Caco-2 (cell line): ENCODE measurements at regions not wholly inside any gene's neighbourhood (a gene's known extent, or its start where the extent isn't known, plus 50 kb on each side); places are given as distances from the start of the nearest gene placed in this dataset.

Experiments used
- BruUV-seq: library from RNA; stranded (reverse); fragments of 400-500 nt; replicated peaks from 2 replicates; lab custom pipeline; 2021; lab: Mats Ljungman, UMichigan
- CTCF ChIA-PET: fragments of 300-600 bp; sonication (Branson Sonifier 250); formaldehyde crosslinking; loops from one replicate; lab custom pipeline; 2022; ENCODE audit warnings: antibody characterized with exemption; lab: Charles Lee
- POLR2A ChIA-PET: fragments of 300-600 bp; sonication (Branson Sonifier 250); formaldehyde crosslinking; loops from one replicate; lab custom pipeline; 2022; ENCODE audit warnings: antibody characterized with exemption; lab: Charles Lee
- DNase-seq, 2 experiments: peaks; one replicate each; pipeline versions ENCODE4 v3.0.0 to v3.0.0-alpha.2; 2020 to 2022
- H3K27me3 ChIP-seq: replicated peaks from 2 replicates; pipeline ENCODE4 v1.6.0; 2011; ENCODE audit warnings: low read length; ENCODE audit not compliant: control insufficient read depth, insufficient read depth
- H3K36me3 ChIP-seq: 2 replicates; pipeline ENCODE4 v1.5.1; 2011; ENCODE audit warnings: low read length; ENCODE audit not compliant: control insufficient read depth, insufficient read depth
- H3K4me1 ChIP-seq: fragments of 250-450 bp; sonication (Bioruptor Pico); 2 replicates; pipeline ENCODE4 v1.5.1; 2020; ENCODE audit warnings: mild to moderate bottlenecking
- H3K4me3 ChIP-seq: 2 replicates; pipeline ENCODE4 v1.5.1; 2011; ENCODE audit warnings: low read depth, mild to moderate bottlenecking, control low read depth, low read length
- H3K9me3 ChIP-seq: fragments of 250-450 bp; sonication (Bioruptor Pico); 2 replicates; pipeline ENCODE4 v1.5.1; 2020; ENCODE audit warnings: mild to moderate bottlenecking, moderate library complexity
- H3K27ac Mint-ChIP-seq: one replicate; pipeline ENCODE4 v1.8.0; 2022; ENCODE audit warnings: mixed read lengths; ENCODE audit not compliant: unreplicated experiment
- H3K27me3 Mint-ChIP-seq: one replicate; pipeline ENCODE4 v1.8.0; 2022; ENCODE audit warnings: mixed read lengths; ENCODE audit not compliant: insufficient read depth, unreplicated experiment
- H3K36me3 Mint-ChIP-seq: one replicate; pipeline ENCODE4 v1.8.0; 2022; ENCODE audit warnings: mild to moderate bottlenecking, mixed read lengths; ENCODE audit not compliant: insufficient read depth, unreplicated experiment
- H3K4me1 Mint-ChIP-seq: one replicate; pipeline ENCODE4 v1.8.0; 2022; ENCODE audit warnings: low read depth, mixed read lengths; ENCODE audit not compliant: unreplicated experiment
- H3K4me3 Mint-ChIP-seq: one replicate; pipeline ENCODE4 v1.8.0; 2022; ENCODE audit warnings: mild to moderate bottlenecking, moderate library complexity, mixed read lengths; ENCODE audit not compliant: unreplicated experiment
- H3K9me3 Mint-ChIP-seq: one replicate; pipeline ENCODE4 v1.8.0; 2022; ENCODE audit warnings: mixed read lengths; ENCODE audit not compliant: unreplicated experiment
- intact Hi-C: fragments of 100-400 bp; cut with micrococcal nuclease; formaldehyde crosslinking; loops from one replicate; pipeline ENCODE4 v1.10.0; 2022; ENCODE audit not compliant: unreplicated experiment
- TF ChIP-seq, protein P1 (sequence below), 2 experiments: fragments of 200-600 bp in 1 of 2; IDR thresholded peaks; 1 replicate in 1 of 2; 2 replicates in 1 of 2; pipeline versions ENCODE4 v1.5.1 to v1.8.0; 2011 to 2022; ENCODE audit warnings: antibody characterized with exemption in 1 of 2, control low read depth in 1 of 2, inconsistent platforms in 1 of 2, low read depth in 1 of 2, low read length in 1 of 2, mild to moderate bottlenecking in 1 of 2, moderate library complexity in 1 of 2; ENCODE audit not compliant: insufficient read depth in 1 of 2, severe bottlenecking in 1 of 2, unreplicated experiment in 1 of 2

DNA sequence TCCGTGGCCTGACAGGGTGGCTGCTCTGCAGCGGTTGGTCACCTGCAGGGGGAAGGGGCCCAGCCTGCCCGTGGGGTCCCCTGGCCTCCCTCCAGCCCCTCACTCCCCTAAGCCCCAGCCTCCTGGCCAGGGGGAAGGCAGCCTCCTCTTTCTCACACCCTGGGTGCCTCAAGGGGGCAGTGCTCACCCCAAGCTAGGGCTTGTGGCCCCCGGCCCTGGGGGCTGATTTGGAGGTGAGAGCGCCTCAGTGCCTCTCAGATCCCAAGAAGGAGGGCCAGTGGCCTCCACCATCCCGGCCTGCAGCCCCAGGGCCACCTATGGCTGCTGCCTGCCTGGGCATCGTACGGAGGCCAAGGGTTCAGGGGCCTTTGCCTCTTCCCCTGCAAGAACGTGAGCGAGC is 66.4 kb upstream of the TTC34 start:
- H3K9me3 ChIP-seq, result no peaks in the 10 kb centered on the region

DNA sequence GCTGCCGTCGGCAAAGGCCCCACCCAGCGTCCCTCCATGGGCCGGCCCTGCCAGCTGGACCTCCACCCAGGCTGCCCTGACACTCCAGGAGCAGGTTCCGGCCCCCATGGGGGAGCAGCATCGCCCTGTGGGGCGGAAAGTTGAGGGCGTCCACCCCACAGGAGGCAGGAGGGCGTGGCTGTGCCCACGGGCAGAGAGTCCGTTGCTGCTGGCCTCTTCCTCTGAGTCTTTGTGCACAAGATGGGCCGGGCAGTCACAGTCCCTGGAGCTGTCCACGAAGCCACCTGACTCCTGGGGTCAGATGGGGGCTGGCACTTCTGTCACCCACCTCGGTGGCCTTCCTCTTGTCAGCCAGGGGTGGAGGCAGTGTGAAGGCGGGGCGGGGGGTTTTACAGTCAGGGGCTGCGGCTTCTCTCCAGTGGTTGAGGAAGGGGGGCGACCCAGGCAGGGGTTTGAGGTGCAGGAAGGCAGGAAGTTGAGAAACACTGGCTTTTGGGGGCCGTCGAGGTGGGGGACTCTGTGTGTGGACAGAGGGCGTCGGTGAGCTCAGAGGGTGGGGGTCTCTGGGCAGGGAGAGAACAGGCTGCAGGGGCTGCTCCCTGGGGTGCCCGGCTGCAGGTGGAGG is 67.2 kb upstream of the TTC34 start:
- CTCF ChIA-PET, result no interaction called here
- TF ChIP-seq, protein P1, sequence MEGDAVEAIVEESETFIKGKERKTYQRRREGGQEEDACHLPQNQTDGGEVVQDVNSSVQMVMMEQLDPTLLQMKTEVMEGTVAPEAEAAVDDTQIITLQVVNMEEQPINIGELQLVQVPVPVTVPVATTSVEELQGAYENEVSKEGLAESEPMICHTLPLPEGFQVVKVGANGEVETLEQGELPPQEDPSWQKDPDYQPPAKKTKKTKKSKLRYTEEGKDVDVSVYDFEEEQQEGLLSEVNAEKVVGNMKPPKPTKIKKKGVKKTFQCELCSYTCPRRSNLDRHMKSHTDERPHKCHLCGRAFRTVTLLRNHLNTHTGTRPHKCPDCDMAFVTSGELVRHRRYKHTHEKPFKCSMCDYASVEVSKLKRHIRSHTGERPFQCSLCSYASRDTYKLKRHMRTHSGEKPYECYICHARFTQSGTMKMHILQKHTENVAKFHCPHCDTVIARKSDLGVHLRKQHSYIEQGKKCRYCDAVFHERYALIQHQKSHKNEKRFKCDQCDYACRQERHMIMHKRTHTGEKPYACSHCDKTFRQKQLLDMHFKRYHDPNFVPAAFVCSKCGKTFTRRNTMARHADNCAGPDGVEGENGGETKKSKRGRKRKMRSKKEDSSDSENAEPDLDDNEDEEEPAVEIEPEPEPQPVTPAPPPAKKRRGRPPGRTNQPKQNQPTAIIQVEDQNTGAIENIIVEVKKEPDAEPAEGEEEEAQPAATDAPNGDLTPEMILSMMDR (IDR thresholded peaks at IDR 0.05; ENCODE audit: insufficient read depth in 1 of 2, low read depth in 1 of 2, low read length in 1 of 2, severe bottlenecking in 1 of 2, unreplicated experiment in 1 of 2), result no peak
- Mint-ChIP-seq H3K27ac (no peak overlapping the region), H3K4me3 (no peak overlapping the region), H3K4me1 (no peaks in the 10 kb centered on the region), H3K36me3 (no peaks in the 10 kb centered on the region), H3K9me3 (no peaks in the 10 kb centered on the region), H3K27me3 (peaks cover 4% of the 10 kb centered on the region)
- Histone ChIP-seq H3K9me3 (no peaks in the 10 kb centered on the region), H3K27me3 (no peaks in the 10 kb centered on the region), H3K4me3 (no peak overlapping the region), H3K36me3 (no peaks in the 10 kb centered on the region), H3K4me1 (no peaks in the 10 kb centered on the region)
- POLR2A ChIA-PET, result no interaction called here
- no peak for DNase-seq
- no TSS peak for BruUV-seq
- intact Hi-C loops, result no loop called here

More for the DNA sequence above, 66.4 kb upstream of the TTC34 start:
- Histone ChIP-seq H3K27me3 (no peaks in the 10 kb centered on the region), H3K4me1 (no peaks in the 10 kb centered on the region), H3K36me3 (no peaks in the 10 kb centered on the region), H3K4me3 (no peak overlapping the region)
- no peak for DNase-seq
- intact Hi-C loops, result no loop called here
- no peaks in the 10 kb centered on the region for H3K36me3 Mint-ChIP-seq
- H3K4me1 Mint-ChIP-seq, result no peaks in the 10 kb centered on the region
- H3K9me3 Mint-ChIP-seq, result no peaks in the 10 kb centered on the region
- TF ChIP-seq, protein P1 (IDR thresholded peaks at IDR 0.05; ENCODE audit: insufficient read depth in 1 of 2, low read depth in 1 of 2, low read length in 1 of 2, severe bottlenecking in 1 of 2, unreplicated experiment in 1 of 2), result peak in 1 of 2 experiments; percentile 4
- no peak overlapping the region for H3K4me3 Mint-ChIP-seq
- no TSS peak for BruUV-seq
- ChIA-PET CTCF (no interaction called here), POLR2A (no interaction called here)
- H3K27me3 Mint-ChIP-seq, result peaks cover 4% of the 10 kb centered on the region
- no peak overlapping the region for H3K27ac Mint-ChIP-seq

DNA sequence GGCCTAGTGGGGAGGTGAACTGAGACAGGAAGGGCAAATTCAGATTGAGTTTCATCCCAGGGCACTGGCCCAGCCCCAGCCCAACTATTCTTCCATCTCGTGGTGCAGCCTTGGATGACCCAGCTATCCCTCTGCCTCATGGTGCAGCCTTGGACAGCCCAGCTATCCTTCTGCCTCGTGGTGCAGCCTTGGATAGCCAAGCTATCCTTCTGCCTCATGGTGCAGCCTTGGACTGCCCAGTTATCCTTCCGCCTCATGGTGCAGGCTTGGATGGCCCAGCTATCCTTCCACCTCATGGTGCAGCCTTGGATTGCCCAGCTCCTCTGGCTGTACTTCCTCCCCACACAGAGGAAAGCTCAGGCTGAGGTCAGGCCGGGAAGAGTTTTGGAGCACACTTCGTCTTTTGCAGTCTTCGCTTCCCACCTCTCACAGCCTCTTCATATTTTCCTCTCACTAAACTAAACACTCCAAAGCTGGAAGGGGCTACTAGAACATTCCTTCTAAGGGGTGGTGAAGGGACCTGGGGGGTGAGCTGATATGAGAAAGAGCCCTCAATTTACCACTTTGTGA is 69.8 kb upstream of the TTC34 start:
- H3K36me3 ChIP-seq, result no peaks in the 10 kb centered on the region
- Mint-ChIP-seq H3K27ac (no peak overlapping the region), H3K9me3 (no peaks in the 10 kb centered on the region), H3K36me3 (no peaks in the 10 kb centered on the region), H3K4me1 (no peaks in the 10 kb centered on the region), H3K27me3 (peaks cover 2% of the 10 kb centered on the region), H3K4me3 (no peak overlapping the region)
- BruUV-seq, result no TSS peak
- H3K4me1 ChIP-seq, result no peaks in the 10 kb centered on the region
- CTCF ChIA-PET, result no interaction called here
- H3K27me3 ChIP-seq, result no peaks in the 10 kb centered on the region
- H3K9me3 ChIP-seq, result no peaks in the 10 kb centered on the region
- TF ChIP-seq, protein P1 (IDR thresholded peaks at IDR 0.05; ENCODE audit: insufficient read depth in 1 of 2, low read depth in 1 of 2, low read length in 1 of 2, severe bottlenecking in 1 of 2, unreplicated experiment in 1 of 2), result no peak
- H3K4me3 ChIP-seq, result no peak overlapping the region
- POLR2A ChIA-PET, result no interaction called here
- DNase-seq, result no peak
- intact Hi-C loops, result no loop called here
